ENCODE measurements at regions not wholly inside any gene's neighbourhood (a gene's known extent, or its start where the extent isn't known, plus 50 kb on each side); places are given as distances from the start of the nearest gene placed in this dataset.

GRCh38 chrX:1006156-1006730 lies 206.2 kb downstream of the CRLF2 start:
- TF ChIP-seq CTCF (IDR thresholded peaks at IDR 0.05 in 8 of 11, conservative IDR thresholded peaks at IDR 0.05 in 3 of 11) (no peak), POLR2AphosphoS5 (IDR thresholded peaks at IDR 0.05) (no peak), POLR2A (IDR thresholded peaks at IDR 0.05) (no peak)
